ENCODE measurements at regions not wholly inside any gene's neighbourhood (a gene's known extent, or its start where the extent isn't known, plus 50 kb on each side); places are given as distances from the start of the nearest gene placed in this dataset.
A peak's percentile ranks its signal among the peaks of the same experiment; 100 is the strongest.

- Histone ChIP-seq H3K4me3 (no peak overlapping the region), H3K27ac (no peak overlapping the region)
- no peak for TF ChIP-seq CTCF (IDR thresholded peaks at IDR 0.05)
- DNase-seq (ENCODE audit: low spot score) = no peak
Measured at GRCh38 chr1:209391792-209392191, 191.7 kb upstream of the CAMK1G start.

- no peak overlapping the region for H3K4me3 ChIP-seq
- DNase-seq (ENCODE audit: low spot score) = no peak
- H3K27ac ChIP-seq = no peak overlapping the region
- TF ChIP-seq CTCF (IDR thresholded peaks at IDR 0.05) = no peak
Measured at GRCh38 chr1:209395169-209395568, 188.3 kb upstream of the CAMK1G start.

GRCh38 chr1:209397371-209397770 lies 186.1 kb upstream of the CAMK1G start:
- no peak for DNase-seq (ENCODE audit: low spot score)
- no peak overlapping the region for H3K27ac ChIP-seq
- H3K4me3 ChIP-seq = no peak overlapping the region
- no peak for TF ChIP-seq CTCF (IDR thresholded peaks at IDR 0.05)

- DNase-seq (ENCODE audit: low spot score) = no peak
- no peak for TF ChIP-seq CTCF (IDR thresholded peaks at IDR 0.05)
- Histone ChIP-seq H3K27ac (no peak overlapping the region), H3K4me3 (no peak overlapping the region)
Measured at GRCh38 chr1:209397910-209398309, 185.6 kb upstream of the CAMK1G start.

GRCh38 chr1:209398313-209398991 lies 185.1 kb upstream of the CAMK1G start:
- no peak overlapping the region for H3K4me3 ChIP-seq
- TF ChIP-seq CTCF (IDR thresholded peaks at IDR 0.05) = no peak
- H3K27ac ChIP-seq = peak overlapping the region in 1 of 2 donors; percentile 32
- peak; percentile 62 for DNase-seq (ENCODE audit: low spot score)

GRCh38 chr1:209399800-209400199 lies 183.7 kb upstream of the CAMK1G start:
- no peak for DNase-seq (ENCODE audit: low spot score)
- H3K27ac ChIP-seq = no peak overlapping the region
- no peak overlapping the region for H3K4me3 ChIP-seq
- no peak for TF ChIP-seq CTCF (IDR thresholded peaks at IDR 0.05)
